ENCODE measurements at regions not wholly inside any gene's neighbourhood (a gene's known extent, or its start where the extent isn't known, plus 50 kb on each side); places are given as distances from the start of the nearest gene placed in this dataset.

DNA sequence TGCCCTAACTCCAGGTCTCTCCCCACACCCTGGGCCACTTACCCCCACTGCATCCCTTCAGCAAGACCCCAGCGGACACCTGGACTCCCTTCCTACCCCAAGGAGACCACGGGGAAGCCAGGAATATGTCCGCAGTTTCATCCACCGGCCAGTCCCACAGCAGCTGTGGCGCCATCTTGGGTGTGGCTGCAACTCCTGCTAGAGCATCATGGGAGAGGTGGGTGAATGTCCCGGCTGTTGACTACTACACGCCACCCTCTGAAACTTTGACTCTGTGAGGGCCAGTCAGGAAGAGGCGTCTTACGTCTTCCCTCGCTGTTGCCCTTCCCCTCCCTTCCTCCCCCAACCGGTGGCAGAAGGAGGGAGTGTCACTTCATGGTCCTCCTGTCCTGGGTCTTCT is 238.3 kb upstream of the RNF32 start:
- no peak overlapping the region for H3K4me3 ChIP-seq (ENCODE audit: low read length)
- no peak overlapping the region for H2AFZ ChIP-seq (ENCODE audit: low read depth, low read length)
- no peaks in the 10 kb centered on the region for H3F3A ChIP-seq (ENCODE audit: insufficient read depth, low read length, poor library complexity, severe bottlenecking)
- TF ChIP-seq EZH2 (IDR thresholded peaks at IDR 0.05; ENCODE audit: borderline replicate concordance, insufficient read depth, low read length, poor library complexity, severe bottlenecking), result no peak
- TF ChIP-seq TAF1 (IDR thresholded peaks at IDR 0.05; ENCODE audit: low read depth), result no peak
- no peak for TF ChIP-seq POLR2AphosphoS5 (IDR thresholded peaks at IDR 0.05)
- TF ChIP-seq RAD21 (conservative IDR thresholded peaks at IDR 0.05), result no peak
- TF ChIP-seq, protein P1, sequence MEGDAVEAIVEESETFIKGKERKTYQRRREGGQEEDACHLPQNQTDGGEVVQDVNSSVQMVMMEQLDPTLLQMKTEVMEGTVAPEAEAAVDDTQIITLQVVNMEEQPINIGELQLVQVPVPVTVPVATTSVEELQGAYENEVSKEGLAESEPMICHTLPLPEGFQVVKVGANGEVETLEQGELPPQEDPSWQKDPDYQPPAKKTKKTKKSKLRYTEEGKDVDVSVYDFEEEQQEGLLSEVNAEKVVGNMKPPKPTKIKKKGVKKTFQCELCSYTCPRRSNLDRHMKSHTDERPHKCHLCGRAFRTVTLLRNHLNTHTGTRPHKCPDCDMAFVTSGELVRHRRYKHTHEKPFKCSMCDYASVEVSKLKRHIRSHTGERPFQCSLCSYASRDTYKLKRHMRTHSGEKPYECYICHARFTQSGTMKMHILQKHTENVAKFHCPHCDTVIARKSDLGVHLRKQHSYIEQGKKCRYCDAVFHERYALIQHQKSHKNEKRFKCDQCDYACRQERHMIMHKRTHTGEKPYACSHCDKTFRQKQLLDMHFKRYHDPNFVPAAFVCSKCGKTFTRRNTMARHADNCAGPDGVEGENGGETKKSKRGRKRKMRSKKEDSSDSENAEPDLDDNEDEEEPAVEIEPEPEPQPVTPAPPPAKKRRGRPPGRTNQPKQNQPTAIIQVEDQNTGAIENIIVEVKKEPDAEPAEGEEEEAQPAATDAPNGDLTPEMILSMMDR (IDR thresholded peaks at IDR 0.05; ENCODE audit: poor library complexity, severe bottlenecking), result no peak
- TF ChIP-seq, protein P2, sequence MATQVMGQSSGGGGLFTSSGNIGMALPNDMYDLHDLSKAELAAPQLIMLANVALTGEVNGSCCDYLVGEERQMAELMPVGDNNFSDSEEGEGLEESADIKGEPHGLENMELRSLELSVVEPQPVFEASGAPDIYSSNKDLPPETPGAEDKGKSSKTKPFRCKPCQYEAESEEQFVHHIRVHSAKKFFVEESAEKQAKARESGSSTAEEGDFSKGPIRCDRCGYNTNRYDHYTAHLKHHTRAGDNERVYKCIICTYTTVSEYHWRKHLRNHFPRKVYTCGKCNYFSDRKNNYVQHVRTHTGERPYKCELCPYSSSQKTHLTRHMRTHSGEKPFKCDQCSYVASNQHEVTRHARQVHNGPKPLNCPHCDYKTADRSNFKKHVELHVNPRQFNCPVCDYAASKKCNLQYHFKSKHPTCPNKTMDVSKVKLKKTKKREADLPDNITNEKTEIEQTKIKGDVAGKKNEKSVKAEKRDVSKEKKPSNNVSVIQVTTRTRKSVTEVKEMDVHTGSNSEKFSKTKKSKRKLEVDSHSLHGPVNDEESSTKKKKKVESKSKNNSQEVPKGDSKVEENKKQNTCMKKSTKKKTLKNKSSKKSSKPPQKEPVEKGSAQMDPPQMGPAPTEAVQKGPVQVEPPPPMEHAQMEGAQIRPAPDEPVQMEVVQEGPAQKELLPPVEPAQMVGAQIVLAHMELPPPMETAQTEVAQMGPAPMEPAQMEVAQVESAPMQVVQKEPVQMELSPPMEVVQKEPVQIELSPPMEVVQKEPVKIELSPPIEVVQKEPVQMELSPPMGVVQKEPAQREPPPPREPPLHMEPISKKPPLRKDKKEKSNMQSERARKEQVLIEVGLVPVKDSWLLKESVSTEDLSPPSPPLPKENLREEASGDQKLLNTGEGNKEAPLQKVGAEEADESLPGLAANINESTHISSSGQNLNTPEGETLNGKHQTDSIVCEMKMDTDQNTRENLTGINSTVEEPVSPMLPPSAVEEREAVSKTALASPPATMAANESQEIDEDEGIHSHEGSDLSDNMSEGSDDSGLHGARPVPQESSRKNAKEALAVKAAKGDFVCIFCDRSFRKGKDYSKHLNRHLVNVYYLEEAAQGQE (IDR thresholded peaks at IDR 0.05; ENCODE audit: borderline replicate concordance), result no peak
- no peak for TF ChIP-seq SMC3 (conservative IDR thresholded peaks at IDR 0.05; ENCODE audit: poor library complexity)
- H3K9me3 ChIP-seq (ENCODE audit: low read length), result no peaks in the 10 kb centered on the region
- H3K36me3 ChIP-seq (ENCODE audit: insufficient read depth, low read length), result no peaks in the 10 kb centered on the region
- no peaks in the 10 kb centered on the region for H3K79me2 ChIP-seq (replicated peaks; ENCODE audit: insufficient read depth, low read length)
- H3K9ac ChIP-seq (ENCODE audit: low read length), result no peak overlapping the region
- H3K9me2 ChIP-seq (ENCODE audit: insufficient read depth, low read length), result no peaks in the 10 kb centered on the region
- H3K27ac ChIP-seq (ENCODE audit: low read length), result no peak overlapping the region
- no peaks in the 10 kb centered on the region for H3K27me3 ChIP-seq (ENCODE audit: insufficient read depth, low read depth, low read length)
- H3K4me2 ChIP-seq (ENCODE audit: low read length), result no peak overlapping the region
- H4K20me1 ChIP-seq (ENCODE audit: insufficient read depth), result no peaks in the 10 kb centered on the region

DNA sequence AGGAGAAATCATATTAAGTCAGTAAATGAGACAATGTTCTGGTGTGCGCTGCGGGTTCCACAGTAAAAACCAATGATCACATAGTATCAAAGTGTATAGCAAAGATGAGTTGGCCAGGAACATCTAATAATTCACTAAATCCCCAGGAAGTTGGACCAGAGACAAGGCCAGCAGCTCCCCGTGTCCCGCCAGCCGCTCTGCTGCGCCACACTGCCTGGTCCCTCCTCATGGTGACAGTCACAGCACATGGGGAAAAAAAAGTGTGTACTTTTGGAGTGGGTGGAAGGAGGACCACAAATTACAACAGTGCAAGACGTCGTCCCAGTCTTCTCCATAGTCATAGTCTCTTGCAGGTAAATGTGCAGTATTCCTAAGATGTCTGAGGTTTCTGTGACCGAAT is 239.0 kb upstream of the RNF32 start:
- no peak overlapping the region for H3K27ac ChIP-seq (ENCODE audit: low read length)
- H2AFZ ChIP-seq (ENCODE audit: low read depth, low read length), result no peak overlapping the region
- H3K9me2 ChIP-seq (ENCODE audit: insufficient read depth, low read length), result no peaks in the 10 kb centered on the region
- H3K36me3 ChIP-seq (ENCODE audit: insufficient read depth, low read length), result no peaks in the 10 kb centered on the region
- no peak overlapping the region for H3K4me3 ChIP-seq (ENCODE audit: low read length)
- H3F3A ChIP-seq (ENCODE audit: insufficient read depth, low read length, poor library complexity, severe bottlenecking), result no peaks in the 10 kb centered on the region
- no peaks in the 10 kb centered on the region for H4K20me1 ChIP-seq (ENCODE audit: insufficient read depth)
- TF ChIP-seq EP300 (conservative IDR thresholded peaks at IDR 0.05; ENCODE audit: poor library complexity, severe bottlenecking) (no peak), TAF1 (IDR thresholded peaks at IDR 0.05; ENCODE audit: low read depth) (no peak), MXI1 (conservative IDR thresholded peaks at IDR 0.05; ENCODE audit: poor library complexity, severe bottlenecking) (no peak), EZH2 (IDR thresholded peaks at IDR 0.05; ENCODE audit: borderline replicate concordance, insufficient read depth, low read length, poor library complexity, severe bottlenecking) (no peak), POLR2AphosphoS5 (IDR thresholded peaks at IDR 0.05) (no peak), SMC3 (conservative IDR thresholded peaks at IDR 0.05; ENCODE audit: poor library complexity) (no peak), RAD21 (conservative IDR thresholded peaks at IDR 0.05) (no peak)
- TF ChIP-seq, protein P1 (IDR thresholded peaks at IDR 0.05; ENCODE audit: poor library complexity, severe bottlenecking), result no peak
- TF ChIP-seq, protein P2 (IDR thresholded peaks at IDR 0.05; ENCODE audit: borderline replicate concordance), result no peak
- no peak overlapping the region for H3K9ac ChIP-seq (ENCODE audit: low read length)
- H3K4me2 ChIP-seq (ENCODE audit: low read length), result no peak overlapping the region
- no peaks in the 10 kb centered on the region for H3K9me3 ChIP-seq (ENCODE audit: low read length)
- H3K27me3 ChIP-seq (ENCODE audit: insufficient read depth, low read depth, low read length), result no peaks in the 10 kb centered on the region
- no peaks in the 10 kb centered on the region for H3K79me2 ChIP-seq (replicated peaks; ENCODE audit: insufficient read depth, low read length)

All from neural cell (in vitro differentiated cells).